Rectal smooth muscle tissue (tissue), 1 donor: ENCODE measurements at regions not wholly inside any gene's neighbourhood (a gene's known extent, or its start where the extent isn't known, plus 50 kb on each side); places are given as distances from the start of the nearest gene placed in this dataset.

Experiments
- H3K27ac ChIP-seq: one replicate; pipeline ENCODE4 v1.7.0; 2013; ENCODE audit warnings: low read depth, low read length, inconsistent platforms
- H3K27me3 ChIP-seq: one replicate; pipeline ENCODE4 v1.7.0; 2013; ENCODE audit warnings: low read length; ENCODE audit not compliant: control insufficient read depth, insufficient read depth
- H3K36me3 ChIP-seq: one replicate; pipeline ENCODE4 v1.7.0; 2013; ENCODE audit warnings: low read length; ENCODE audit not compliant: control insufficient read depth, insufficient read depth
- H3K4me1 ChIP-seq: one replicate; pipeline ENCODE4 v1.7.0; 2013; ENCODE audit warnings: low read length; ENCODE audit not compliant: control insufficient read depth, insufficient read depth
- H3K4me3 ChIP-seq: one replicate; pipeline ENCODE4 v1.7.0; 2013; ENCODE audit warnings: low read length
- H3K9ac ChIP-seq: one replicate; pipeline ENCODE4 v1.7.0; 2013; ENCODE audit warnings: low read length

- H3K36me3 ChIP-seq: no peaks in the 10 kb centered on the region
- H3K4me1 ChIP-seq: no peaks in the 10 kb centered on the region
- H3K27ac ChIP-seq: no peak overlapping the region
- H3K4me3 ChIP-seq: no peak overlapping the region
- no peak overlapping the region for H3K9ac ChIP-seq
- no peaks in the 10 kb centered on the region for H3K27me3 ChIP-seq
These were observed 167.5 kb downstream of the VEGFA start for GRCh38 chr6:43937236-43938177.

- Histone ChIP-seq H3K27ac (no peak overlapping the region), H3K4me3 (no peak overlapping the region), H3K9ac (no peak overlapping the region), H3K4me1 (no peaks in the 10 kb centered on the region), H3K27me3 (no peaks in the 10 kb centered on the region), H3K36me3 (no peaks in the 10 kb centered on the region)
These were observed 166.5 kb downstream of the VEGFA start for GRCh38 chr6:43936476-43936875.

GRCh38 chr6:43935921-43936439 lies 166.0 kb downstream of the VEGFA start:
- H3K4me1 ChIP-seq: no peaks in the 10 kb centered on the region
- H3K27me3 ChIP-seq: no peaks in the 10 kb centered on the region
- no peak overlapping the region for H3K9ac ChIP-seq
- H3K27ac ChIP-seq: no peak overlapping the region
- H3K4me3 ChIP-seq: no peak overlapping the region
- H3K36me3 ChIP-seq: no peaks in the 10 kb centered on the region

GRCh38 chr6:43934803-43935602 lies 165.0 kb downstream of the VEGFA start:
- Histone ChIP-seq H3K9ac (no peak overlapping the region), H3K4me1 (no peaks in the 10 kb centered on the region), H3K27me3 (no peaks in the 10 kb centered on the region), H3K27ac (no peak overlapping the region), H3K4me3 (no peak overlapping the region), H3K36me3 (no peaks in the 10 kb centered on the region)

- H3K9ac ChIP-seq: no peak overlapping the region
- H3K27ac ChIP-seq: no peak overlapping the region
- H3K36me3 ChIP-seq: no peaks in the 10 kb centered on the region
- no peaks in the 10 kb centered on the region for H3K4me1 ChIP-seq
- no peak overlapping the region for H3K4me3 ChIP-seq
- H3K27me3 ChIP-seq: no peaks in the 10 kb centered on the region
These were observed 164.3 kb downstream of the VEGFA start for GRCh38 chr6:43934183-43934802.

- Histone ChIP-seq H3K27ac (no peak overlapping the region), H3K9ac (no peak overlapping the region)
These were observed 163.3 kb downstream of the VEGFA start for GRCh38 chr6:43933148-43933885.

GRCh38 chr6:43932259-43933147 lies 162.5 kb downstream of the VEGFA start:
- Histone ChIP-seq H3K4me1 (no peaks in the 10 kb centered on the region), H3K4me3 (no peak overlapping the region), H3K27ac (no peak overlapping the region), H3K9ac (no peak overlapping the region), H3K27me3 (no peaks in the 10 kb centered on the region), H3K36me3 (no peaks in the 10 kb centered on the region)

More at GRCh38 chr6:43933148-43933885, 163.3 kb downstream of the VEGFA start:
- no peak overlapping the region for H3K4me3 ChIP-seq
- H3K4me1 ChIP-seq: no peaks in the 10 kb centered on the region
- no peaks in the 10 kb centered on the region for H3K27me3 ChIP-seq
- H3K36me3 ChIP-seq: no peaks in the 10 kb centered on the region

- H3K9ac ChIP-seq: no peak overlapping the region
- H3K27me3 ChIP-seq: no peaks in the 10 kb centered on the region
- H3K4me1 ChIP-seq: no peaks in the 10 kb centered on the region
- H3K36me3 ChIP-seq: no peaks in the 10 kb centered on the region
- no peak overlapping the region for H3K27ac ChIP-seq
- H3K4me3 ChIP-seq: no peak overlapping the region
These were observed 161.2 kb downstream of the VEGFA start for GRCh38 chr6:43931201-43931600.

GRCh38 chr6:43930440-43931154 lies 160.6 kb downstream of the VEGFA start:
- H3K4me1 ChIP-seq: no peaks in the 10 kb centered on the region
- H3K36me3 ChIP-seq: no peaks in the 10 kb centered on the region
- no peak overlapping the region for H3K27ac ChIP-seq
- H3K9ac ChIP-seq: no peak overlapping the region
- H3K4me3 ChIP-seq: no peak overlapping the region
- H3K27me3 ChIP-seq: no peaks in the 10 kb centered on the region

- H3K4me1 ChIP-seq: no peaks in the 10 kb centered on the region
- no peak overlapping the region for H3K4me3 ChIP-seq
- H3K27ac ChIP-seq: no peak overlapping the region
- H3K27me3 ChIP-seq: no peaks in the 10 kb centered on the region
- H3K9ac ChIP-seq: no peak overlapping the region
- H3K36me3 ChIP-seq: no peaks in the 10 kb centered on the region
These were observed 159.5 kb downstream of the VEGFA start for GRCh38 chr6:43929511-43929910.
